Suprapubic skin (tissue), 3 donors: ENCODE measurements at regions not wholly inside any gene's neighbourhood (a gene's known extent, or its start where the extent isn't known, plus 50 kb on each side); places are given as distances from the start of the nearest gene placed in this dataset.

Experiments used
- CTCF ChIP-seq, 2 donors: fragments of 200-600 bp in 1 of 2; fragments of 450-650 bp in 1 of 2; sonication (generic) in 1 of 2; IDR thresholded peaks; one replicate each; pipeline ENCODE4 v1.5.1; 2016 to 2019; ENCODE audit warnings: antibody characterized with exemption in 2 of 2, mild to moderate bottlenecking in 1 of 2, moderate library complexity in 1 of 2
- POLR2A ChIP-seq, 2 donors: fragments of 450-650 bp; IDR thresholded peaks; one replicate each; pipeline ENCODE4 v1.6.1; 2017; ENCODE audit warnings: antibody characterized with exemption in 2 of 2, mild to moderate bottlenecking in 2 of 2, moderate library complexity in 2 of 2

GRCh38 chr19:28606269-28607032 is 606.5 kb downstream of the UQCRFS1 start:
- TF ChIP-seq CTCF (IDR thresholded peaks at IDR 0.05) (no peak), POLR2A (IDR thresholded peaks at IDR 0.05) (no peak)
